ENCODE measurements at regions not wholly inside any gene's neighbourhood (a gene's known extent, or its start where the extent isn't known, plus 50 kb on each side); places are given as distances from the start of the nearest gene placed in this dataset.

DNA sequence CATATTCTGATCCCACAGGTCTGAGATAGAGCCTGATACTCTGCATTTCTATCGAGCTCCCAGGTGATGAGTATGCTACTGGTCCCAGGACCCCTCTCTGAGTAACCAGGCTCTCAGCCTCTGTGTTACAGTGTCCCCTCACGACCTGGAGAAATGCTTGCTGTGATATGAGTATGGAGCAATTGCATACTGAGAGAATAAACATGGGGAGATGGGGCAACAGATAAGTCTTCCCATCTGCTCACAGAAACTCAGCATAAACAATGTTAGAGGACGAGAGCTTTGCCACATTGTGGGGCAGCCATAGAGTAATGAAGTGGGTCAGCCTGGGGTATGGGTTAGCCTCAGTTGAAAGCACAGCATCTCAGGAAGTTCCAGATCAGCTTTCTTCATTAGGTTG, 82.6 kb upstream of the HS3ST1 start:
- no peaks in the 10 kb centered on the region for H3K27me3 ChIP-seq (ENCODE audit: insufficient read depth, low read depth)
- H2AFZ ChIP-seq, result no peak overlapping the region
- H4K20me1 ChIP-seq (ENCODE audit: insufficient read depth), result no peaks in the 10 kb centered on the region
- H3K4me3 ChIP-seq, result no peak overlapping the region
- CTCF ChIA-PET, result no interaction called here
- TF ChIP-seq, protein P1, sequence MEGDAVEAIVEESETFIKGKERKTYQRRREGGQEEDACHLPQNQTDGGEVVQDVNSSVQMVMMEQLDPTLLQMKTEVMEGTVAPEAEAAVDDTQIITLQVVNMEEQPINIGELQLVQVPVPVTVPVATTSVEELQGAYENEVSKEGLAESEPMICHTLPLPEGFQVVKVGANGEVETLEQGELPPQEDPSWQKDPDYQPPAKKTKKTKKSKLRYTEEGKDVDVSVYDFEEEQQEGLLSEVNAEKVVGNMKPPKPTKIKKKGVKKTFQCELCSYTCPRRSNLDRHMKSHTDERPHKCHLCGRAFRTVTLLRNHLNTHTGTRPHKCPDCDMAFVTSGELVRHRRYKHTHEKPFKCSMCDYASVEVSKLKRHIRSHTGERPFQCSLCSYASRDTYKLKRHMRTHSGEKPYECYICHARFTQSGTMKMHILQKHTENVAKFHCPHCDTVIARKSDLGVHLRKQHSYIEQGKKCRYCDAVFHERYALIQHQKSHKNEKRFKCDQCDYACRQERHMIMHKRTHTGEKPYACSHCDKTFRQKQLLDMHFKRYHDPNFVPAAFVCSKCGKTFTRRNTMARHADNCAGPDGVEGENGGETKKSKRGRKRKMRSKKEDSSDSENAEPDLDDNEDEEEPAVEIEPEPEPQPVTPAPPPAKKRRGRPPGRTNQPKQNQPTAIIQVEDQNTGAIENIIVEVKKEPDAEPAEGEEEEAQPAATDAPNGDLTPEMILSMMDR (conservative IDR thresholded peaks at IDR 0.05), result no peak
- no peak for TF ChIP-seq EZH2 (IDR thresholded peaks at IDR 0.05; ENCODE audit: low read depth)
- POLR2A ChIA-PET (ENCODE audit: unreplicated experiment), result no interaction called here
- H3K4me2 ChIP-seq, result no peak overlapping the region
- no peak overlapping the region for H3K27ac ChIP-seq
- H3K79me2 ChIP-seq (ENCODE audit: low read depth), result no peaks in the 10 kb centered on the region
- no peaks in the 10 kb centered on the region for H3K36me3 ChIP-seq (ENCODE audit: low read depth)
- no peak for DNase-seq
- peaks cover 6% of the 10 kb centered on the region; the same call in 1 of the 2 replicates for H3F3A ChIP-seq (ENCODE audit: insufficient read depth, low read depth)
- H3K4me1 ChIP-seq (replicated peaks; ENCODE audit: insufficient read depth), result peaks cover 21% of the 10 kb centered on the region
- no TSS peak for BruUV-seq (replicated peaks)
- intact Hi-C loops (cut with micrococcal nuclease; ENCODE audit: unreplicated experiment), result no loop called here
- no peaks in the 10 kb centered on the region for H3K9me2 ChIP-seq (ENCODE audit: insufficient read depth)
- H3K9me3 ChIP-seq (ENCODE audit: insufficient read depth, low read depth), result peaks cover 4% of the 10 kb centered on the region; the same call in 1 of the 2 replicates

DNA sequence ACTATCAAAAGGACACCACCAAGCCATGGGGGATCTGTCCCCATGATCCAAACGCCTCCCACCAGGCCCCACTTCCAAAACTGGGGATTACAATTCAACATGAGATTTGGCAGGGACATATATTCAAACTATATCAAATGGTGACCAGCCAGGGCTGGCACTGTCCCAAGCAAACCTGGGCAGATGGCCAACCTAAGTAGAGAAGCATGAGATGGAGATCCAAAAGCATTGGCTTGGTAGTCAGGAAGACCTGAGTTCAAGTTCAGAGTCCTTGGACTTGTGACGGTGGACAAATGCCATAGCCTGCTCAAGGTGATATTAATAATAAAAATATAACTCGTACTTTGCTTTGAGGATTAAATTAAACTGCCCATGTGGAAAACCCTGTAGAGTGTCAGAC, 79.2 kb upstream of the HS3ST1 start:
- H3K79me2 ChIP-seq (ENCODE audit: low read depth), result no peaks in the 10 kb centered on the region
- H3K9me2 ChIP-seq (ENCODE audit: insufficient read depth), result no peaks in the 10 kb centered on the region
- CTCF ChIA-PET, result no interaction called here
- intact Hi-C loops (cut with micrococcal nuclease; ENCODE audit: unreplicated experiment), result no loop called here
- H3K4me1 ChIP-seq (replicated peaks; ENCODE audit: insufficient read depth), result peaks cover 36% of the 10 kb centered on the region
- POLR2A ChIA-PET (ENCODE audit: unreplicated experiment), result no interaction called here
- H3K27me3 ChIP-seq (ENCODE audit: insufficient read depth, low read depth), result no peaks in the 10 kb centered on the region
- H3K9me3 ChIP-seq (ENCODE audit: insufficient read depth, low read depth), result peaks cover 4% of the 10 kb centered on the region; the same call in 1 of the 2 replicates
- H3K27ac ChIP-seq, result no peak overlapping the region; the same call in 1 of the 2 replicates
- no peak overlapping the region for H3K4me3 ChIP-seq
- TF ChIP-seq, protein P1 (conservative IDR thresholded peaks at IDR 0.05), result no peak
- no peak for TF ChIP-seq EZH2 (IDR thresholded peaks at IDR 0.05; ENCODE audit: low read depth)
- no peak overlapping the region for H2AFZ ChIP-seq
- no TSS peak for BruUV-seq (replicated peaks)
- DNase-seq, result no peak
- no peaks in the 10 kb centered on the region for H4K20me1 ChIP-seq (ENCODE audit: insufficient read depth)
- peaks cover 19% of the 10 kb centered on the region for H3F3A ChIP-seq (ENCODE audit: insufficient read depth, low read depth)
- H3K36me3 ChIP-seq (ENCODE audit: low read depth), result no peaks in the 10 kb centered on the region
- no peak overlapping the region for H3K4me2 ChIP-seq

DNA sequence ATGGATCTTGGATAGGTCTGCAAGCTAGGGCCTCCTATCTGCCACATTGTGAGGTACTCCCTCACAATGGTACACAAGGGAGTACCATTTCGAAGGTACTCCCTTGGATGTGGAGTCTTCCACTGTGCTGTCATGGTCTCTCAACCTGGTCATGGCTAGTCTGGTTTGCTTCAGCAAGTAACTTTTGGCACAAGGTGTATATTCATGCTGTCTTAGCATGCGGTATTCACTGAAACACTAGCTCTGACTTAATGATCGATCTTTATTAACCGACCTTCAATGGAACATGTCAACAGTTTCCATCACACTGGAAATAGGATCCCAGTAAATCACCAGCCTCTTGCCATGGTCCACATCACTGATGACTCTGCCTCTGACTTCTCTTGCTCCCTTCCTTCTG, 77.5 kb upstream of the HS3ST1 start:
- H4K20me1 ChIP-seq (ENCODE audit: insufficient read depth), result no peaks in the 10 kb centered on the region
- no peaks in the 10 kb centered on the region for H3K79me2 ChIP-seq (ENCODE audit: low read depth)
- H3K4me2 ChIP-seq, result peak overlapping the region; percentile 49
- POLR2A ChIA-PET (ENCODE audit: unreplicated experiment), result interaction anchor here (0.5 to 0.8 kb wide), 4 partner anchors 76 to 142 kb away, joined by 3 to 19 read pairs (median 12); no protein-coding TSS in a partner anchor
- no peak overlapping the region for H2AFZ ChIP-seq
- peaks cover 19% of the 10 kb centered on the region for H3F3A ChIP-seq (ENCODE audit: insufficient read depth, low read depth)
- no peak for DNase-seq
- H3K9me3 ChIP-seq (ENCODE audit: insufficient read depth, low read depth), result peaks cover 4% of the 10 kb centered on the region; the same call in 1 of the 2 replicates
- CTCF ChIA-PET, result interaction anchor here (0.5 to 0.6 kb wide), 2 partner anchors 22 to 77 kb away, joined by 3 read pairs; no protein-coding TSS in a partner anchor
- H3K4me1 ChIP-seq (replicated peaks; ENCODE audit: insufficient read depth), result peaks cover 31% of the 10 kb centered on the region
- no peaks in the 10 kb centered on the region for H3K9me2 ChIP-seq (ENCODE audit: insufficient read depth)
- no TSS peak for BruUV-seq (replicated peaks)
- no peak overlapping the region for H3K4me3 ChIP-seq
- intact Hi-C loops (cut with micrococcal nuclease; ENCODE audit: unreplicated experiment), result no loop called here
- H3K36me3 ChIP-seq (ENCODE audit: low read depth), result no peaks in the 10 kb centered on the region; the same call in 1 of the 2 replicates
- peak overlapping the region; percentile 92 for H3K27ac ChIP-seq
- TF ChIP-seq EZH2 (IDR thresholded peaks at IDR 0.05; ENCODE audit: low read depth), result no peak
- TF ChIP-seq, protein P1 (conservative IDR thresholded peaks at IDR 0.05), result no peak
- H3K27me3 ChIP-seq (ENCODE audit: insufficient read depth, low read depth), result no peaks in the 10 kb centered on the region

Measured in PC-9 (cell line).